Muscle of leg (tissue), 3 donors: ENCODE measurements at regions not wholly inside any gene's neighbourhood (a gene's known extent, or its start where the extent isn't known, plus 50 kb on each side); places are given as distances from the start of the nearest gene placed in this dataset.

Experiments
- DNase-seq: peaks from one replicate; pipeline ENCODE4 v3.0.0; 2013
- H3K27ac ChIP-seq: one replicate; pipeline ENCODE4 v1.5.1; 2013; ENCODE audit warnings: mild to moderate bottlenecking, low read length, control low read depth
- H3K27me3 ChIP-seq: one replicate; pipeline ENCODE4 v1.6.1; 2013; ENCODE audit warnings: low read length; ENCODE audit not compliant: control insufficient read depth, insufficient read depth
- H3K36me3 ChIP-seq: one replicate; pipeline ENCODE4 v1.6.1; 2013; ENCODE audit warnings: low read length; ENCODE audit not compliant: control insufficient read depth, insufficient read depth
- H3K4me1 ChIP-seq: one replicate; pipeline ENCODE4 v1.6.1; 2013; ENCODE audit warnings: low read length; ENCODE audit not compliant: control insufficient read depth, insufficient read depth
- H3K4me3 ChIP-seq: one replicate; pipeline ENCODE4 v1.5.1; 2013; ENCODE audit warnings: low read length, control low read depth
- H3K9me3 ChIP-seq: replicated peaks from 2 replicates; pipeline ENCODE4 v1.6.1; 2013; ENCODE audit warnings: low read depth, low read length; ENCODE audit not compliant: control insufficient read depth
- WGBS: methylation state at CpG from one replicate; pipeline ENCODE4 v1.1.5; 2013; ENCODE audit warnings: missing lambda C conversion rate; ENCODE audit not compliant: insufficient coverage; 5-methylcytosine and 5-hydroxymethylcytosine counted together

GRCh38 chr5:57320582-57320981 lies 146.7 kb downstream of the GPBP1 start:
- no CpG with 5 or more reads among the region's 6 CpGs for WGBS
- H3K9me3 ChIP-seq, result no peaks in the 10 kb centered on the region
- no peak for DNase-seq
- H3K36me3 ChIP-seq, result no peaks in the 10 kb centered on the region
- peaks cover 5% of the 10 kb centered on the region for H3K4me1 ChIP-seq
- no peak overlapping the region for H3K4me3 ChIP-seq
- H3K27ac ChIP-seq, result no peak overlapping the region
- H3K27me3 ChIP-seq, result no peaks in the 10 kb centered on the region

GRCh38 chr5:57319628-57320027 lies 145.8 kb downstream of the GPBP1 start:
- no peaks in the 10 kb centered on the region for H3K27me3 ChIP-seq
- DNase-seq, result no peak
- no peaks in the 10 kb centered on the region for H3K36me3 ChIP-seq
- 92% methylated on average over 4 of the region's 4 CpGs for WGBS
- H3K4me1 ChIP-seq, result peaks cover 1% of the 10 kb centered on the region
- no peak overlapping the region for H3K27ac ChIP-seq
- H3K4me3 ChIP-seq, result no peak overlapping the region
- no peaks in the 10 kb centered on the region for H3K9me3 ChIP-seq

GRCh38 chr5:57318251-57318650 lies 144.4 kb downstream of the GPBP1 start:
- H3K4me3 ChIP-seq, result no peak overlapping the region
- 94% methylated on average over 5 of the region's 5 CpGs for WGBS
- no peaks in the 10 kb centered on the region for H3K4me1 ChIP-seq
- no peaks in the 10 kb centered on the region for H3K9me3 ChIP-seq
- no peaks in the 10 kb centered on the region for H3K36me3 ChIP-seq
- H3K27me3 ChIP-seq, result no peaks in the 10 kb centered on the region
- DNase-seq, result no peak
- H3K27ac ChIP-seq, result no peak overlapping the region

- H3K9me3 ChIP-seq, result no peaks in the 10 kb centered on the region
- no peak overlapping the region for H3K27ac ChIP-seq
- 64% methylated on average over 2 of the region's 5 CpGs for WGBS
- DNase-seq, result no peak
- no peaks in the 10 kb centered on the region for H3K36me3 ChIP-seq
- no peaks in the 10 kb centered on the region for H3K27me3 ChIP-seq
- no peaks in the 10 kb centered on the region for H3K4me1 ChIP-seq
- no peak overlapping the region for H3K4me3 ChIP-seq
These were observed 143.5 kb downstream of the GPBP1 start for GRCh38 chr5:57317341-57317740.

GRCh38 chr5:57316798-57317327 lies 143.0 kb downstream of the GPBP1 start:
- no peak overlapping the region for H3K27ac ChIP-seq

GRCh38 chr5:57315941-57316340 lies 142.1 kb downstream of the GPBP1 start:
- Histone ChIP-seq H3K9me3 (no peaks in the 10 kb centered on the region), H3K27me3 (no peaks in the 10 kb centered on the region), H3K36me3 (no peaks in the 10 kb centered on the region), H3K4me3 (no peak overlapping the region), H3K4me1 (no peaks in the 10 kb centered on the region), H3K27ac (no peak overlapping the region)
- WGBS, result no CpG with 5 or more reads among the region's 3 CpGs
- no peak for DNase-seq

More at GRCh38 chr5:57316798-57317327, 143.0 kb downstream of the GPBP1 start:
- 100% methylated on average over 1 of the region's 3 CpGs for WGBS
- Histone ChIP-seq H3K27me3 (no peaks in the 10 kb centered on the region), H3K4me1 (no peaks in the 10 kb centered on the region), H3K4me3 (no peak overlapping the region), H3K36me3 (no peaks in the 10 kb centered on the region), H3K9me3 (no peaks in the 10 kb centered on the region)
- DNase-seq, result no peak
